HG03045 (cell line): ENCODE measurements at regions not wholly inside any gene's neighbourhood (a gene's known extent, or its start where the extent isn't known, plus 50 kb on each side); places are given as distances from the start of the nearest gene placed in this dataset.
"Not testable (repeated sequence)": the region's sequence is repeated elsewhere in the genome, so short reads cannot be mapped to it uniquely, and the experiment has no call there.

Experiments used
- ATAC-seq: cut with Tn5 transposase; IDR thresholded peaks from one replicate; pipeline ENCODE4 v1.9.1; 2021; ENCODE audit warnings: mild to moderate bottlenecking, moderate library complexity; ENCODE audit not compliant: unreplicated experiment

DNA sequence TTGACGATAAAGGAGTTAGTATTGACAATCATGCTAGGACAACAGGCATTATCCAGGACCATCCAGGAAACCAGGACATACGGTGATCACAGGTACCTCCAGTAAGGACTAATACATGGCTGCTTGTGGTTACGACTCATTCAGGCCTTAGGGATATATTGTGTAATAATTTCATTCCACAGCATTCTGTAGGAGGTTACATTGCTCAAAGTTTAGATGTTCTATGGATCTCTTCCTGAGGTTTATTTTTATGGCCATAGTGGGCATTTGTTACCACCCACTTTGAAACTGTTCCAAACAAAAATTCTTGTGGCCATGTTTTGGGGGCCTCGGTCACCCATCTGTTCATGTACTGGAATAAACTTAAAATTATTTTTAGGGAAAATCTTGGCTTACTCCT, 431.6 kb downstream of the METTL4 start:
- no peak for ATAC-seq

DNA sequence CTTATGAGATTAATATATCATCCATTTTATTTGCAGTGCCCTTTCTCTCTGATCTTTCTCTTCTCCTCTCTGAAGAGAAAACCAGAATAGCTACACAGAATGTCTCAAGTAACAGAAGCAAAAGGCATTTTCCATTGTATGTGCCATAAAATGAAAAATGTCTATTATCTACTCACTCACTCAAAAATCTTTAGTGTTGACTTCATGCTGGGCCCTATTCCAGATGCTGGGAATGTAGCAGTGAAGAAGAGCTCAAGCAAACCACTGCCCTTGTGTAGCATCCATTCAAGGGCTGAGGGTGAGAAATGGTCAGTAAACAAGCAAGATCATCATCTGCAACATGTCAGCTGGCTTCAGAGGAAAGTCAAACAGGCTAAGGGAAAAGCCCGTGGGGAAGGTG, 427.7 kb downstream of the METTL4 start:
- no peak for ATAC-seq

GRCh38 chr18:2144811-2145210, 426.5 kb downstream of the METTL4 start:
- no peak for ATAC-seq

- no peak for ATAC-seq
Measured at GRCh38 chr18:2146092-2146491, 425.2 kb downstream of the METTL4 start.

DNA sequence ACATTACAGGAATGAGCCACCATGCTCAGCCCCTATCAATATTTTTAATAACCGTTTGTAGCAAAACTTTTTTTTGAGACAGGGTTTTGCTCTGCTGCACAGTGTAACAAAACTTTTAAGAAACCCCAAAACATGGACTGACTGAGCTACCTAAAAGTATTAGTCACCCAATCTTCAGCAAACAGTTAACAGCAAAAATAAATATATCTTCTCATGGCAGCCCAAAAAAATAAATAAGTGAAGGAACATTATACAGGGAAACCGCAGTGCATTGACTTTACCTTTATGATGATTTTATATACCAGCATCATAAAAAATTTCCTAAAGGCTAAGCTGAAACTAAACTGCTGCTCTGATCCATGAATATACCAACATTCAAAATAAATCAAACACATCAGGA, 424.6 kb downstream of the METTL4 start:
- ATAC-seq = no peak

DNA sequence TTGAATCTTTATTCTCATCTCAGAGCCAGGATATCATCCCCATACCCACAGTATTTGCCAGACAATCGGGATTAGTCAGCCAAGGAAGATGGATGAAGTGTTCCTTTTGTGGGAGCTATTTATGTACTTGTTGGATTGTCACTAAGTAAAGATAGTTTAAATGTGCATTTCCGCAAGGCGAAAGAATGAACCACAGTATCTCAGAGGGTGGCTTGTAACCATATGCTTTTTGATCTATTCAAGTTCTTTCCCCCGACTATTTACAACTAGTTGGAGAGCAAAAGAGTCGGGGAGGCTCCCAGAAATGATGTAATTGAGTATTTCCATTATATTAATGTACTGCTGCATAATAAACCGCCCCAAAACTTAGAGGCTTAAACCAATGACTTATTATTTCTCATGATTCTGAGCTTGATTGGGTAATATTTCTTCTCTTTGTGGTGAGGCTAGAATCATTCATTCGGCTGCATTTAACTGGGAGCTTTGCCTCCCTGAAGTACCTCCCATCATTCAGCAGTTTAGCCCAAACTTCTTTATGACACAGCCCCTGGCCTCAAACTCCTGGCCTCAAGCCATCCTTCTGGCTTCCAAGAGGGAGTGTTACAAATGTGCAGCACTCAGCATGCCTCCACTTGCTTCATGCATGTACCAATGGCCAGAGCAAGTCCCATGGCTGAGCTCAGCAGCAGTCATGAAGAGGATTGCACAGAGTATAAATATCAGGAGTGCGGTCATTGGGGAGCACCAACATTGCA, 423.7 kb downstream of the METTL4 start:
- no peak for ATAC-seq

GRCh38 chr18:2148823-2149222, 422.5 kb downstream of the METTL4 start:
- no peak for ATAC-seq

GRCh38 chr18:2150566-2150965, 420.7 kb downstream of the METTL4 start:
- ATAC-seq = no peak

DNA sequence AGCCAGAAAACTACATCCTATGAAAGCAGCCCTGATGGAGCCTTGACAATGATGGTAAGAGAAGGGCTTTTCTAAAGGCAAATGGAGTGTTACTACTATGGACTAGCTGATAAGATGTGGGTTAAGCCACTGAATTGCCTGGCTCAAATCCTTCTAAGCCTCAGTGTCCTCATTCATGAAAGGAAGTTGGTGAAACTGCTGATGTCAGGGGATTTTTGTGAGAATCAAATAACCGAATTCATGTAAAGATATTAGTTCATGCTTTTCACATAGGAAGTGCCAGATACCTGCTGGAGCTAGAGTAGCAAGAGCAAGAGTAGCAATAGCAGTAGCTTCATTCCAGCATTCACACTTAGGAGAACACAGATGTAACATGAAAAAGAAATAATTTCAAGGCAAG, 417.0 kb downstream of the METTL4 start:
- ATAC-seq = no peak

DNA sequence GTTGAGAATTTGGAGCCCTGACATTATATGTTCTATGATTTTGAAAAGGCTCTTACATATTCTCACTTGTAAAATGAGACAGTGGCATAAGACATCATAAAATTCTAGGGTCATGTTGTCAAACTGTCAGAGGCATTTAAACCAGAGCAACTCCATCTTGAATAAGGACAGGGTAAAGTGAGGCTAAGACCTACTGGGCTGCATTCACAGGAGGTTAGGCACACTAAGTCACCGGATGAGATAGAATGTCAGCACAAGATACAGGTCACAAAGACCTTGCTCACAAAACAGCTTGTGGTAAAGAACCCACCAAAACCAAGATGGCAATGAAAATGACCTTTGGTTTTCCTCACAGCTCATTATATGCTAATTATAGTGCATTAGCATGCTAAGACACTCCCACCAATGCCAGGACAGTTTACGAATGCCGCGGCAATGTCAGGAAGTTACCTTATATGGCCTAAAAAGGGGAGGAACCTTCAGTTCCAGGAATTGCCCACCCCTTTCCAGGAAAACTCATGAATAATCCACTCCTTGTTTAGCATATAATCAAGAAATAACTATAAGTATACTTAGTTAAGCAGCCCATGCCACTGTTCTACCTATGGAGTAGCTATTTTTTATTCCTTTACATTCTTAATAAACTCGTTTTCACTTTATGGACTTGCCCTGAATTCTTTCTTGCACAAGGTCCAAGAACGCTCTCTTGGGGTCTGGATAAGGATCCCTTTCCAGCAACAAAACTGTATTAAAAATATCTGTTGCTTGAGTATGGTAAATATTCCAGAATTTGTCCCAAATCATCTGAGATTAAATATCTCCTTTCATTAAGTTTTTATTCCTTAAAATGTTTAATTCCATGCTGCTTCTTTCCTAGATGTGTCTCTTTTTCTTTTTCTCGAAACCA, 406.4 kb downstream of the METTL4 start:
- ATAC-seq = no peak

- not testable (repeated sequence) for ATAC-seq
Measured at GRCh38 chr18:2166876-2167275, 404.4 kb downstream of the METTL4 start.

GRCh38 chr18:2168022-2168421, 403.3 kb downstream of the METTL4 start:
- no peak for ATAC-seq

DNA sequence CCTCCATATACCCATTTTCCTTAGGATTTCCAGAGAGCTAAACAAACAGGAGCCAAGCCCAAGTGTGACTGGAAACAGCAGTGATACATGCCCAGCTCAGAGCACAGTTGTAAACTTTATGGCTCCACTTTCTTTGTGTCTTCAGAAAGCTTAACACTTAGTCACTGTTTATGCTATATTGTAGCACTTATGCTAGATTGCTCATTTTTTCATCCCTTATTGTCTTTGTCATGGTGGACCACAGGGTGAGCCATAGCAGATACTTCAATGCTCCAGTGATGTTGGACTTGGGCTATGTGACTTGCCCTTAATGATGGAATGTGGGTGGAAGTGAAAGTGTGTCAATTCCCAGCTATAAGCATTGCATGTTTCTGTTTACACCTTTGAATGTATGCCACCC, 401.6 kb downstream of the METTL4 start:
- no peak for ATAC-seq

DNA sequence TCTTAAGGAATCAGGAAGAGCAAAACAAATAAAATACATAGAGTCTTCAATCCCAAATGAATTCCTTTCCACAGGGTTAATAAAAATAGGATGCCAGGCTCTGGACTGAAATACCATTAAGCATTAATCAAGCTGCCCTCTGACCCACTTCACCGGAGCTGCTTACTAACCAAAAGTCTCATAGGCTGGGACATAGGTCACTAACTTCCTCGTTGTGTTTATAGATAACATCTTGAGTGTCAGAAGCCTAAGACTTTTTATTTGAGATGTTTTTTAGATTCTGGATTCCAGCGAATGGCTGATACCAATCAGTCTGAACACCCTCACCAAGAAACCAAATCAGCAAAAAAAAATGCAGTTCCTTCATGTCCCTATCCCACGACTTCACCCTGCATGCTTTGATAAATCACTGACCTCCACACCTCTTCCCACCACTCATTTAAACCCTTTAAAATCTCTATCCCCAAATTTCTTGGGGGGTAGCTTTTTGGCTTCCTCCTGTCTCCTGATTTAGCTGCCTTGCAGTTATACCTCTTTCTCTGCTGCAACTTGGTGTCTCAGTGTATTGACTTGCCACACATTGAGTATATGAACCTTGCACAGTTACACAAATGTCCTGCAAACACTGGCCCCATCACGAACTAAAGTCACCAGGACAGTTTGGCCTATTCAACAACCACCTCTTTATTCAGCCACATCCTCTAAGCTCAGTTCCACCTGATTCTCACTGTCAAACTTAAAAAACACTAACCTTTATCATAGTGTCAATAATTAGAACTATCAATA, 399.3 kb downstream of the METTL4 start:
- no peak for ATAC-seq

DNA sequence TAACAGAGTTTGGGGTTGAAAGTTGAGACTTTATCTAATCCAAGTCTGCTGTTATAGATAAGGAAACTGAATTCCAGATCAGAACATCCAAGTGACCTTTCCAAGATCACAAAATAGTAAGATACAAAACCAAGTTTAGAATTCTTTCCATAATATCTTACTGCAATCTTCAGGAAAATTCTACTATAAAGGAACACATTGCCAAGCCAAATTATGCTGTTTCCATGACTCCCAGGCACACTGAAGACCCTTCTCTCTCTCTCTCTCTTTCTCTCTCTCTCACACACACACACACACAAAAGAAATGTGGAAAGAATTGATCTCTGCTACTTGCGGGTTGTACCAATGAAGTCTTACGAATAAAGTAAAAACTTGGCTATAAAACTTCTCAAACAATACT, 398.4 kb downstream of the METTL4 start:
- ATAC-seq = no peak

DNA sequence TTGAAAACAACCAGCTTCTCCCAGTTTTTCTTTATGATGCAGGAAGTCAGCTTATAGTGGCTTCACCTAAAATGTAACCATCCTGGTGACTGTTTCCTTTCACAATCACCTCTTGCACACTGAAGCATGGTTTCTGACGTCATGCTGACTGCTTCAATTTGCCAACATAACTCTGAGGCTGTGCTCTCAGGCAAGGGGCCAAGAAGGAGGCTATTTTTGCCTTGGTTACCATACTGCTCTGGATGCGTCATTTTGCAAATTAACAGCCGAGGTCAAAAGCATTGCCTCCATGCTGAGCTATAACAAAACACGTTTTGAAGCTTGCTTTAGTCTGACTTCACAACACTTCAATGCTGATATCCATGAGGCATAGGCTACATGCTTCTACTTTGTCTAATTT, 397.8 kb downstream of the METTL4 start:
- no peak for ATAC-seq

DNA sequence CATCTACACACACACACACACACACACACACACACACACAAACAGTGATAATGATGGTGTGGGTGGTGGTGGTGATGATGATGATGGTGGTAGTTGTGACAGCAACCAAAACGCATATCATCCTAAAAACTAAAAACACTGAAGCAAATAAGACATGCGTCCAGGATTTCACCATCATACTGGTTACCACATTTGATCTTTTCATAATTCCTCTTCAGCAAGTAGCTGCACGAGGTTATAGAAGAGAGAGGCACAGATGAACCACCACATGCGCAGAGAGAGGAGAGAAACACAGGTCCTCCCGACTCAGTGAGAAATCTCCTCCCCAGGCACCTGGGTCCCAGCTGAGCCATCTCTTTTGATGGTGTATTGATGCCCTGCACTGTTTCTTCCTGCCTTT, 393.3 kb downstream of the METTL4 start:
- ATAC-seq = no peak

- ATAC-seq = no peak
Measured at GRCh38 chr18:2179498-2180183, 391.7 kb downstream of the METTL4 start.

DNA sequence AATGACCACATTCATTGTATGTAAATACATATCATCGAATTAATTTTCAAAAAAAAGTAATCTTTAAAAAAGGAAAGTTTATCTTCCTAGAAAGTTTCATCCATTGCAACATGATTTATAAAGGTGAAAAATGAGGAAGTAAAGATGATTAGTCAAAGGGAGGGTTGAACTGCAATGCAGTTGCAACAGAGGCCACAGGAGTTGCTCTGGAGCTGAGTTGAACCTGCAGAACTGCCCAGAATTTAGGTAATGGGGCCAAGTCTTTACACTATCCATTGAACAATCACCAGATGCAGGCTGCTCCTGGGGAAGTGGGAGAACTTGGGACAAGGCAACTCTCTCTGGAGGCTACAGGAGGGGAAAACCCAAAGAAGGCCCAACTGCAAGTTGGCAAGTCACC, 390.7 kb downstream of the METTL4 start:
- ATAC-seq = no peak

- no peak for ATAC-seq
Measured at GRCh38 chr18:2183432-2183831, 387.9 kb downstream of the METTL4 start.

GRCh38 chr18:2186967-2187366, 384.3 kb downstream of the METTL4 start:
- ATAC-seq = no peak
